ENCODE measurements at regions not wholly inside any gene's neighbourhood (a gene's known extent, or its start where the extent isn't known, plus 50 kb on each side); places are given as distances from the start of the nearest gene placed in this dataset.

DNA sequence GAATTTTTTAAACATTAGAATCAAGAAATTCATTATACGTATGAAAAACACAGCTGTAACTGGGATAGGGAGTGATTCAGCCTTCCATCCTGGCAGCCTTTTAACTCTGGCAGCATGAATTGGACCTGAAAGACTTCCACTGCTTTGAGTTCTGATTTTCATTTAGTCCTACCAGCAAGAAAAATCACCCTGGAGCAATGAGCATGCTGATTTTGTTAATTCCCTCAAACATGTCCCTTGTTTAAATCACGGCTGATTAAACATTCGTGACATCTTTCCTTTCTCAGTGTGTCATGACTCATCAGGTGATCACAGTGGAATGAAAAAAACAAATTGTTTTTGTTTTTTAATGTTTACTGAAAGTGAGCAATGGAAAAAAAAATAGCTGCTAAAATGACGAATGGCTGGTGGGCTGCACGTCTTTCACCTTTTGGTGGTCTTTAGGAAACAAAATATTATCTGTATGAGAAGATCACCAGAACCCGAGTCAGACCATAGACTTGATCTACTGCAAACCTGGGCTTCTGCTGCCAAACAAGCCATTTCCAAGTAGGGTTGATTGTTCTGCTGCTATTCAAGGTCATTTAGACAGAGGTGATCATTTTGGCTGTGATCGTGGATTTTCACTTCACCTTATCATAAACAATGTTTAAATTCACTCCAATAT is 67.0 kb upstream of the CAND1 start:
- TF ChIP-seq, protein P1, sequence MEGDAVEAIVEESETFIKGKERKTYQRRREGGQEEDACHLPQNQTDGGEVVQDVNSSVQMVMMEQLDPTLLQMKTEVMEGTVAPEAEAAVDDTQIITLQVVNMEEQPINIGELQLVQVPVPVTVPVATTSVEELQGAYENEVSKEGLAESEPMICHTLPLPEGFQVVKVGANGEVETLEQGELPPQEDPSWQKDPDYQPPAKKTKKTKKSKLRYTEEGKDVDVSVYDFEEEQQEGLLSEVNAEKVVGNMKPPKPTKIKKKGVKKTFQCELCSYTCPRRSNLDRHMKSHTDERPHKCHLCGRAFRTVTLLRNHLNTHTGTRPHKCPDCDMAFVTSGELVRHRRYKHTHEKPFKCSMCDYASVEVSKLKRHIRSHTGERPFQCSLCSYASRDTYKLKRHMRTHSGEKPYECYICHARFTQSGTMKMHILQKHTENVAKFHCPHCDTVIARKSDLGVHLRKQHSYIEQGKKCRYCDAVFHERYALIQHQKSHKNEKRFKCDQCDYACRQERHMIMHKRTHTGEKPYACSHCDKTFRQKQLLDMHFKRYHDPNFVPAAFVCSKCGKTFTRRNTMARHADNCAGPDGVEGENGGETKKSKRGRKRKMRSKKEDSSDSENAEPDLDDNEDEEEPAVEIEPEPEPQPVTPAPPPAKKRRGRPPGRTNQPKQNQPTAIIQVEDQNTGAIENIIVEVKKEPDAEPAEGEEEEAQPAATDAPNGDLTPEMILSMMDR (tag by site-specific recombination; IDR thresholded peaks at IDR 0.05): no peak
- TF ChIP-seq, protein P2, sequence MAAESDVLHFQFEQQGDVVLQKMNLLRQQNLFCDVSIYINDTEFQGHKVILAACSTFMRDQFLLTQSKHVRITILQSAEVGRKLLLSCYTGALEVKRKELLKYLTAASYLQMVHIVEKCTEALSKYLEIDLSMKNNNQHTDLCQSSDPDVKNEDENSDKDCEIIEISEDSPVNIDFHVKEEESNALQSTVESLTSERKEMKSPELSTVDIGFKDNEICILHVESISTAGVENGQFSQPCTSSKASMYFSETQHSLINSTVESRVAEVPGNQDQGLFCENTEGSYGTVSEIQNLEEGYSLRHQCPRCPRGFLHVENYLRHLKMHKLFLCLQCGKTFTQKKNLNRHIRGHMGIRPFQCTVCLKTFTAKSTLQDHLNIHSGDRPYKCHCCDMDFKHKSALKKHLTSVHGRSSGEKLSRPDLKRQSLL (tag by site-specific recombination; IDR thresholded peaks at IDR 0.05): no peak
- no peak for TF ChIP-seq SETDB1 (IDR thresholded peaks at IDR 0.05; ENCODE audit: insufficient read length, low read length)
- no peak for TF ChIP-seq ZSCAN23 (tag by site-specific recombination; IDR thresholded peaks at IDR 0.05)
